OCI-LY1 (cell line): ENCODE measurements at regions not wholly inside any gene's neighbourhood (a gene's known extent, or its start where the extent isn't known, plus 50 kb on each side); places are given as distances from the start of the nearest gene placed in this dataset.

Source experiments
- CTCF ChIP-seq: fragments of 200-600 bp; sonication (generic), shearing (Covaris generic); IDR thresholded peaks from 2 replicates; pipeline ENCODE4 v1.5.1; 2017; ENCODE audit warnings: mild to moderate bottlenecking, antibody characterized with exemption, low read length, moderate library complexity, mixed read lengths
- EZH2 ChIP-seq: fragments of 200-600 bp; sonication (generic), shearing (Covaris generic); IDR thresholded peaks from 2 replicates; pipeline ENCODE4 v1.8.0; 2017; ENCODE audit warnings: borderline replicate concordance, mixed run types, mild to moderate bottlenecking, antibody characterized with exemption, low read length, moderate library complexity, mixed read lengths

DNA sequence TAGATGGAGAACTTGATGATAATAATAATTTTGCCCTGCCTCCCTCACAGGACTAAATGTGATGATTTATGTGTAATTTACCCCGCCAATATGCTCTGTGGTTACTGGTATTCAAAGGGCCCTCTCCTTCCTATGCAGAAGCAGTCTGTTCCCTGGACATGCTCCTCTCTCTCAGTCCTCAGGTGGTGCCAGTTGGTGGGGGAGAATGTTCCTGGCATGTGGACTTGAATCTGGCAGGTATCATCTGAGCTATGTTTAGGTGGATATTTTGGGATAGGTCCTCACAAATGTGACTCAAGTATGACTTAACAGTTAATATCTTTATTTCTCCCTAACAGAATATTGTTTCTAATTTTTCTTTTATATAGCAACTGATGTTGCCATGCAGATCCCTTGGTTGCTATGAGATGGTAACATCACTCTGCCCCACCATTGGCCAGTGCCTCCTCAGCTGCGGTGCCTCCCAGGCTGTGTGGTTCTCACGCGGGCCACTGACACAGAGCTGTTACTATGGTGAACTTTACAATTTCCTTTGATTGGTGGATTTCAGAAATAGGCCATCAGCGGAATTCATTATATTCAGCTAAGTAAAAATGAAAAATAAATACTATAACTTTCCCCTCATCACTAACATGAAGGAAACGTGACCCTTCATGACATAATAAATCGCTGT, 106.7 kb upstream of the PELI1 start:
- TF ChIP-seq CTCF (no peak), EZH2 (no peak)
